GM18502 (cell line): ENCODE measurements at regions not wholly inside any gene's neighbourhood (a gene's known extent, or its start where the extent isn't known, plus 50 kb on each side); places are given as distances from the start of the nearest gene placed in this dataset.
"Not testable (repeated sequence)": the region's sequence is repeated elsewhere in the genome, so short reads cannot be mapped to it uniquely, and the experiment has no call there.

Experiments used
- ATAC-seq: cut with Tn5 transposase; IDR thresholded peaks from one replicate; pipeline ENCODE4 v1.9.1; 2021; ENCODE audit warnings: mild to moderate bottlenecking; ENCODE audit not compliant: unreplicated experiment, poor library complexity

- ATAC-seq = no peak
Observed at GRCh38 chr7:81111781-81112540, 193.1 kb upstream of the SEMA3C start.

- ATAC-seq = no peak
Observed at GRCh38 chr7:81111358-81111757, 192.5 kb upstream of the SEMA3C start.

GRCh38 chr7:81110673-81111072, 191.8 kb upstream of the SEMA3C start:
- no peak for ATAC-seq

- no peak for ATAC-seq
Observed at GRCh38 chr7:81098213-81098612, 179.4 kb upstream of the SEMA3C start.

- ATAC-seq = no peak
Observed at GRCh38 chr7:81094952-81095351, 176.1 kb upstream of the SEMA3C start.

GRCh38 chr7:81081616-81082015, 162.8 kb upstream of the SEMA3C start:
- no peak for ATAC-seq

- ATAC-seq = no peak
Observed at GRCh38 chr7:81080553-81080952, 161.7 kb upstream of the SEMA3C start.

- no peak for ATAC-seq
Observed at GRCh38 chr7:81079746-81080145, 160.9 kb upstream of the SEMA3C start.

GRCh38 chr7:81075150-81075549, 156.3 kb upstream of the SEMA3C start:
- ATAC-seq = no peak

GRCh38 chr7:81074406-81074805, 155.6 kb upstream of the SEMA3C start:
- ATAC-seq = no peak

GRCh38 chr7:81073931-81074251, 155.0 kb upstream of the SEMA3C start:
- ATAC-seq = no peak

GRCh38 chr7:81070956-81071355, 152.1 kb upstream of the SEMA3C start:
- no peak for ATAC-seq

GRCh38 chr7:81066797-81067196, 147.9 kb upstream of the SEMA3C start:
- ATAC-seq = no peak

GRCh38 chr7:81064426-81064825, 145.6 kb upstream of the SEMA3C start:
- ATAC-seq = no peak

GRCh38 chr7:81062755-81063154, 143.9 kb upstream of the SEMA3C start:
- no peak for ATAC-seq

GRCh38 chr7:81057469-81057868, 138.6 kb upstream of the SEMA3C start:
- ATAC-seq = not testable (repeated sequence)

GRCh38 chr7:81053623-81054022, 134.8 kb upstream of the SEMA3C start:
- no peak for ATAC-seq

GRCh38 chr7:81051811-81052413, 133.1 kb upstream of the SEMA3C start:
- ATAC-seq = no peak

- no peak for ATAC-seq
Observed at GRCh38 chr7:81045491-81046030, 126.7 kb upstream of the SEMA3C start.

- ATAC-seq = not testable (repeated sequence)
Observed at GRCh38 chr7:81042646-81043045, 123.8 kb upstream of the SEMA3C start.

- no peak for ATAC-seq
Observed at GRCh38 chr7:81040496-81040895, 121.6 kb upstream of the SEMA3C start.

- ATAC-seq = no peak
Observed at GRCh38 chr7:81036871-81037270, 118.0 kb upstream of the SEMA3C start.
